Panc1 (cell line): ENCODE measurements at regions not wholly inside any gene's neighbourhood (a gene's known extent, or its start where the extent isn't known, plus 50 kb on each side); places are given as distances from the start of the nearest gene placed in this dataset.

Source experiments
- ATAC-seq: fragments of 200-7000 bp; cut with Tn5 transposase; 2 replicates; pipeline ENCODE4 v1.9.1; 2020; ENCODE audit warnings: mild to moderate bottlenecking, moderate library complexity
- BruUV-seq: library from RNA; stranded (reverse); fragments of 400-500 nt; replicated peaks from 2 replicates; lab custom pipeline; 2021; lab: Mats Ljungman, UMichigan
- CTCF ChIA-PET: fragments of 300-600 bp; sonication (Branson Sonifier 250); formaldehyde crosslinking; loops from one replicate; lab custom pipeline; 2022; ENCODE audit warnings: antibody characterized with exemption; lab: Charles Lee
- POLR2A ChIA-PET: fragments of 300-600 bp; sonication (Branson Sonifier 250); formaldehyde crosslinking; loops from one replicate; lab custom pipeline; 2022; ENCODE audit warnings: antibody characterized with exemption; lab: Charles Lee
- DNase-seq: peaks from one replicate; pipeline ENCODE4 v3.0.0-alpha.2; 2010; ENCODE audit warnings: low read depth, low spot score
- H3K27ac ChIP-seq: 2 replicates; pipeline ENCODE4 v1.5.1; 2011; ENCODE audit warnings: mild to moderate bottlenecking, low read length, inconsistent platforms
- H3K27me3 ChIP-seq: fragments of 200-500 bp; sonication (Bioruptor generic); 2 replicates; pipeline ENCODE4 v1.6.0; 2014; ENCODE audit warnings: low read length, inconsistent platforms; ENCODE audit not compliant: control insufficient read depth, insufficient read depth
- H3K36me3 ChIP-seq: fragments of 200-500 bp; sonication (Bioruptor generic); 2 replicates; pipeline ENCODE4 v1.5.1; 2014; ENCODE audit warnings: inconsistent platforms, mild to moderate bottlenecking, low read length, moderate library complexity; ENCODE audit not compliant: control insufficient read depth, insufficient read depth
- H3K4me1 ChIP-seq: 2 replicates; pipeline ENCODE4 v1.5.1; 2011; ENCODE audit warnings: inconsistent platforms, mild to moderate bottlenecking, low read length, moderate library complexity; ENCODE audit not compliant: control insufficient read depth, insufficient read depth
- H3K4me3 ChIP-seq, 2 experiments: 2 replicates each; pipeline ENCODE4 v1.5.1; 2011 to 2012; ENCODE audit warnings: low read depth in 2 of 2, low read length in 2 of 2, mild to moderate bottlenecking in 2 of 2, inconsistent platforms in 1 of 2, moderate library complexity in 1 of 2
- H3K9me3 ChIP-seq: fragments of 200-500 bp; sonication (Bioruptor generic); 2 replicates; pipeline ENCODE4 v1.5.1; 2014; ENCODE audit warnings: low read depth, mild to moderate bottlenecking, inconsistent platforms, low read length, moderate library complexity; ENCODE audit not compliant: control insufficient read depth, insufficient read depth
- CTCF ChIP-seq: fragments of 450-650 bp; IDR thresholded peaks from 2 replicates; pipeline ENCODE4 v1.5.1; 2017; ENCODE audit warnings: mild to moderate bottlenecking
- POLR2AphosphoS5 ChIP-seq: IDR thresholded peaks from 2 replicates; pipeline ENCODE4 v1.6.1; 2012; ENCODE audit warnings: mild to moderate bottlenecking, low read depth, low read length, moderate library complexity
- REST ChIP-seq, 2 experiments: IDR thresholded peaks; 2 replicates each; pipeline ENCODE4 v1.6.1; 2011 to 2012; ENCODE audit warnings: low read depth in 2 of 2, control low read depth in 1 of 2, low read length in 1 of 2, mild to moderate bottlenecking in 1 of 2, moderate library complexity in 1 of 2; ENCODE audit not compliant: insufficient read depth in 1 of 2
- SIN3A ChIP-seq: IDR thresholded peaks from 2 replicates; pipeline ENCODE4 v1.6.1; 2012; ENCODE audit warnings: low read depth, mild to moderate bottlenecking, low read length, moderate library complexity, borderline replicate concordance; ENCODE audit not compliant: insufficient read depth
- TCF7L2 ChIP-seq: IDR thresholded peaks from 2 replicates; pipeline ENCODE4 v1.6.1; 2011; ENCODE audit warnings: mild to moderate bottlenecking, low read depth, low read length, inconsistent platforms
- in situ Hi-C: cut with HindIII; loops from 2 replicates; pipeline ENCODE4 v1.10.0; 2016; ENCODE audit warnings: low sequenced_read_pairs, low pct_unique_long_range_greater_than_20kb
- intact Hi-C: fragments of 100-400 bp; cut with micrococcal nuclease; formaldehyde crosslinking; loops from one replicate; pipeline ENCODE4 v1.10.0; 2022; ENCODE audit not compliant: unreplicated experiment

GRCh38 chr6:48922837-48923236 lies 540.2 kb downstream of the MMUT start:
- no peak overlapping the region for H3K27ac ChIP-seq
- H3K4me3 ChIP-seq, result no peak overlapping the region
- no peaks in the 10 kb centered on the region for H3K4me1 ChIP-seq
- in situ Hi-C loops (no loop called here), intact Hi-C loops (no loop called here)
- DNase-seq, result no peak
- H3K27me3 ChIP-seq, result no peaks in the 10 kb centered on the region
- no peak for ATAC-seq
- ChIA-PET CTCF (no interaction called here), POLR2A (no interaction called here)
- no TSS peak for BruUV-seq
- H3K9me3 ChIP-seq, result no peaks in the 10 kb centered on the region
- no peaks in the 10 kb centered on the region for H3K36me3 ChIP-seq
- no peak for TF ChIP-seq CTCF
- TF ChIP-seq POLR2AphosphoS5, result no peak
- no peak for TF ChIP-seq TCF7L2
- TF ChIP-seq REST (IDR thresholded peaks at IDR 0.05; ENCODE audit: insufficient read depth in 1 of 2, low read depth in 2 of 2, low read length in 1 of 2), result no peak
- TF ChIP-seq SIN3A, result no peak

DNA sequence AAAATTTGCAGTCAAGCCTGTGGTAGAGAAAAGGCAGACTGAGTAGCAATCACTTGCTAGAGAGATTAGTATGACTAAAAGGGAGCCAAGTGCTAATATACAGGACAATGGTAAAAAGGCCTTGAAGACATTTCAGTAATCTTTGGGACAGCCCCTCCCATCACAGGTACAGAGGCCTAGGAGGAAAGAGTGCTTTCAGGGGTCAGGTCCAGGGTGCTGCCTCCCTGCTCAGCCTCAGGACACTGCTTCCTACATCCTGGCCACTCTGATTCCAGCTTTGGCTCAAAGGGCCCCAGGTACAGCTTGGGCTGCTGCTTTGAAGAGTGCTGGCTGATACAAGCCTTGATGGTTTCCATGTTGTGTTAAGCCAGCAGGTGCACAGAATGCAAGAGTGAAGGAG lies 543.5 kb downstream of the MMUT start:
- no peaks in the 10 kb centered on the region for H3K27me3 ChIP-seq
- H3K4me3 ChIP-seq, result no peak overlapping the region
- intact Hi-C loops (no loop called here), in situ Hi-C loops (no loop called here)
- no peak for TF ChIP-seq SIN3A
- no peak for TF ChIP-seq TCF7L2
- TF ChIP-seq CTCF, result no peak
- no peak for TF ChIP-seq POLR2AphosphoS5
- TF ChIP-seq REST (IDR thresholded peaks at IDR 0.05; ENCODE audit: insufficient read depth in 1 of 2, low read depth in 2 of 2, low read length in 1 of 2), result no peak
- DNase-seq (no peak), ATAC-seq (no peak)
- no TSS peak for BruUV-seq
- no peaks in the 10 kb centered on the region for H3K36me3 ChIP-seq
- ChIA-PET CTCF (no interaction called here), POLR2A (no interaction called here)
- H3K4me1 ChIP-seq, result no peaks in the 10 kb centered on the region
- no peak overlapping the region for H3K27ac ChIP-seq
- H3K9me3 ChIP-seq, result no peaks in the 10 kb centered on the region
